22Rv1 (cell line): ENCODE measurements at regions not wholly inside any gene's neighbourhood (a gene's known extent, or its start where the extent isn't known, plus 50 kb on each side); places are given as distances from the start of the nearest gene placed in this dataset.

Source experiments
- ZFX ChIP-seq: fragments of 450-650 bp; IDR thresholded peaks from 2 replicates; pipeline ENCODE4 v1.6.1; 2017; ENCODE audit warnings: antibody characterized with exemption, borderline replicate concordance
- TF ChIP-seq, protein P1 (sequence below): fragments of 450-650 bp; IDR thresholded peaks from 2 replicates; pipeline ENCODE4 v1.5.1; 2017; ENCODE audit warnings: mild to moderate bottlenecking

GRCh38 chr15:93985176-93985575 lies 246.2 kb upstream of the MCTP2 start:
- TF ChIP-seq, protein P1, sequence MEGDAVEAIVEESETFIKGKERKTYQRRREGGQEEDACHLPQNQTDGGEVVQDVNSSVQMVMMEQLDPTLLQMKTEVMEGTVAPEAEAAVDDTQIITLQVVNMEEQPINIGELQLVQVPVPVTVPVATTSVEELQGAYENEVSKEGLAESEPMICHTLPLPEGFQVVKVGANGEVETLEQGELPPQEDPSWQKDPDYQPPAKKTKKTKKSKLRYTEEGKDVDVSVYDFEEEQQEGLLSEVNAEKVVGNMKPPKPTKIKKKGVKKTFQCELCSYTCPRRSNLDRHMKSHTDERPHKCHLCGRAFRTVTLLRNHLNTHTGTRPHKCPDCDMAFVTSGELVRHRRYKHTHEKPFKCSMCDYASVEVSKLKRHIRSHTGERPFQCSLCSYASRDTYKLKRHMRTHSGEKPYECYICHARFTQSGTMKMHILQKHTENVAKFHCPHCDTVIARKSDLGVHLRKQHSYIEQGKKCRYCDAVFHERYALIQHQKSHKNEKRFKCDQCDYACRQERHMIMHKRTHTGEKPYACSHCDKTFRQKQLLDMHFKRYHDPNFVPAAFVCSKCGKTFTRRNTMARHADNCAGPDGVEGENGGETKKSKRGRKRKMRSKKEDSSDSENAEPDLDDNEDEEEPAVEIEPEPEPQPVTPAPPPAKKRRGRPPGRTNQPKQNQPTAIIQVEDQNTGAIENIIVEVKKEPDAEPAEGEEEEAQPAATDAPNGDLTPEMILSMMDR = no peak
- TF ChIP-seq ZFX = no peak
